GM12878 (cell line): ENCODE measurements at regions not wholly inside any gene's neighbourhood (a gene's known extent, or its start where the extent isn't known, plus 50 kb on each side); places are given as distances from the start of the nearest gene placed in this dataset.

ENCODE experiments used
- ATAC-seq: fragments of 200-7000 bp; cut with Tn5 transposase; 3 replicates; pipeline ENCODE4 v1.9.1; 2020; ENCODE audit warnings: mild to moderate bottlenecking, moderate library complexity
- BruUV-seq: library from RNA; stranded (reverse); fragments of 400-500 nt; replicated peaks from 2 replicates; lab custom pipeline; 2021; lab: Mats Ljungman, UMichigan
- CTCF ChIA-PET: fragments of 300-600 bp; sonication (Branson Sonifier 250); formaldehyde crosslinking; extraction: SDS; loops from one replicate; lab custom pipeline; 2021; ENCODE audit warnings: inconsistent platforms; lab: Yijun Ruan, JAX
- POLR2A ChIA-PET: fragments of 350-600 bp; formaldehyde crosslinking; extraction: SDS; loops from one replicate; lab custom pipeline; 2021; ENCODE audit warnings: inconsistent platforms; lab: Charles Lee
- RAD21 ChIA-PET: fragments of 300-600 bp; sonication (Branson Sonifier 250); formaldehyde crosslinking; loops from one replicate; lab custom pipeline; 2023; ENCODE audit warnings: antibody characterized with exemption; ENCODE audit not compliant: unreplicated experiment; lab: Charles Lee
- SMC1A ChIA-PET: fragments of 300-600 bp; sonication (Branson Sonifier 250); formaldehyde crosslinking; loops from one replicate; lab custom pipeline; 2023; ENCODE audit not compliant: unreplicated experiment, uncharacterized antibody; lab: Charles Lee
- DNase-seq: peaks from one replicate; pipeline ENCODE4 v3.0.0-alpha.2; 2011; ENCODE audit warnings: low read depth, low spot score
- FAIRE-seq: peaks from 3 replicates; lab custom pipeline; 2011; peaks lifted over from hg19 to GRCh38; lab: Jason Lieb, UNC
- H2AFZ ChIP-seq: 2 replicates; pipeline ENCODE4 v1.6.0; 2011; ENCODE audit warnings: low read depth, low read length, control low read depth; ENCODE audit not compliant: control insufficient read depth
- H3K27ac ChIP-seq: 2 replicates; pipeline ENCODE4 v1.5.1; 2011; ENCODE audit warnings: control low read depth; ENCODE audit not compliant: control insufficient read depth, insufficient read depth
- H3K27me3 ChIP-seq, 2 experiments: replicated peaks in 1 of 2; 2 replicates each; pipeline versions ENCODE4 v1.6.0 to v1.6.1; 2011; ENCODE audit warnings: low read length in 1 of 2; ENCODE audit not compliant: control insufficient read depth in 2 of 2, insufficient read depth in 2 of 2
- H3K36me3 ChIP-seq, 2 experiments: 2 replicates each; pipeline ENCODE4 v1.5.1; 2011; ENCODE audit warnings: low read length in 1 of 2; ENCODE audit not compliant: control insufficient read depth in 2 of 2, insufficient read depth in 2 of 2
- H3K4me1 ChIP-seq: 2 replicates; pipeline ENCODE4 v1.6.1; 2011; ENCODE audit warnings: mild to moderate bottlenecking, low read length, moderate library complexity, mixed read lengths; ENCODE audit not compliant: control insufficient read depth, insufficient read depth
- H3K4me2 ChIP-seq: 2 replicates; pipeline ENCODE4 v1.6.0; 2011; ENCODE audit warnings: control low read depth; ENCODE audit not compliant: control insufficient read depth, insufficient read depth
- H3K4me3 ChIP-seq: fragments of 200-600 bp; sonication (generic); 2 replicates; pipeline ENCODE4 v1.5.1; 2016
- H3K79me2 ChIP-seq: 2 replicates; pipeline ENCODE4 v1.6.0; 2011; ENCODE audit warnings: low read length; ENCODE audit not compliant: control insufficient read depth, insufficient read depth
- H3K9ac ChIP-seq: 2 replicates; pipeline ENCODE4 v1.8.0; 2011; ENCODE audit warnings: low read length, control low read depth, mixed read lengths; ENCODE audit not compliant: control insufficient read depth, insufficient read depth
- H3K9me3 ChIP-seq: replicated peaks from 3 replicates; pipeline ENCODE4 v1.5.1; 2011; ENCODE audit warnings: mild to moderate bottlenecking, low read length; ENCODE audit not compliant: control insufficient read depth, insufficient read depth
- H4K20me1 ChIP-seq: 2 replicates; pipeline ENCODE4 v1.6.0; 2011; ENCODE audit not compliant: control insufficient read depth, insufficient read depth
- BRCA1 ChIP-seq: IDR thresholded peaks from 2 replicates; pipeline ENCODE4 v1.6.1; 2011; ENCODE audit warnings: low read depth, low read length, improper control_type of control experiment
- CBFB ChIP-seq: IDR thresholded peaks from 2 replicates; pipeline ENCODE4 v1.6.1; 2016; ENCODE audit warnings: antibody characterized with exemption, low read depth
- CHD1 ChIP-seq: IDR thresholded peaks from 2 replicates; pipeline ENCODE4 v1.6.1; 2012; ENCODE audit warnings: low read depth, low read length, improper control_type of control experiment
- ESRRA ChIP-seq: IDR thresholded peaks from 2 replicates; pipeline ENCODE4 v1.6.1; 2012; ENCODE audit warnings: mild to moderate bottlenecking, low read length, improper control_type of control experiment
- FOXK2 ChIP-seq: fragments of 450-650 bp; IDR thresholded peaks from 2 replicates; pipeline ENCODE4 v1.6.1; 2017; ENCODE audit warnings: mild to moderate bottlenecking, moderate library complexity
- HDAC2 ChIP-seq: fragments of 200-600 bp; sonication (generic); IDR thresholded peaks from 2 replicates; pipeline ENCODE4 v1.6.1; 2017
- KAT2A ChIP-seq: conservative IDR thresholded peaks from 2 replicates; pipeline ENCODE4 v1.6.1; 2011; ENCODE audit warnings: low read depth, low read length; ENCODE audit not compliant: control insufficient read depth
- MYB ChIP-seq: fragments of 150-350 bp; IDR thresholded peaks from 2 replicates; pipeline ENCODE4 v1.6.1; 2014; ENCODE audit warnings: mild to moderate bottlenecking, low read depth, low read length, borderline replicate concordance
- NFYA ChIP-seq: IDR thresholded peaks from 2 replicates; pipeline ENCODE4 v1.6.1; 2011; ENCODE audit warnings: low read depth, mild to moderate bottlenecking, low read length, improper control_type of control experiment, borderline replicate concordance
- RBBP5 ChIP-seq: fragments of 200-600 bp; sonication (generic); conservative IDR thresholded peaks from 2 replicates; pipeline ENCODE4 v1.6.1; 2016
- RELA ChIP-seq: fragments of 450-650 bp; IDR thresholded peaks from 2 replicates; pipeline ENCODE4 v1.8.0; 2014; ENCODE audit warnings: borderline replicate concordance; ENCODE audit not compliant: partially characterized antibody
- SREBF2 ChIP-seq: IDR thresholded peaks from 2 replicates; pipeline ENCODE4 v1.6.1; 2012; ENCODE audit warnings: mild to moderate bottlenecking, low read length
- WRNIP1 ChIP-seq: IDR thresholded peaks from 2 replicates; pipeline ENCODE4 v1.6.1; 2011; ENCODE audit warnings: low read depth, low read length, improper control_type of control experiment, borderline replicate concordance
- WGBS: methylation state at CpG from one replicate; pipeline ENCODE4 v1.1.6; 2016; ENCODE audit warnings: low lambda C conversion rate; ENCODE audit not compliant: insufficient replicate concordance, insufficient coverage; ENCODE audit errors: missing lambda C conversion rate; 5-methylcytosine and 5-hydroxymethylcytosine counted together
- in situ Hi-C: fragments of 300-500 bp; cut with MboI; formaldehyde crosslinking; loops from 9 replicates; pipeline ENCODE4 v1.14.3; 2018; ENCODE audit warnings: mixed read lengths
- intact Hi-C: fragments of 100-400 bp; cut with micrococcal nuclease; formaldehyde crosslinking; loops from one replicate; pipeline ENCODE4 v1.14.2; 2022; ENCODE audit not compliant: unreplicated experiment
- TF ChIP-seq, protein P1 (sequence below): fragments of 450-650 bp; IDR thresholded peaks from 2 replicates; pipeline ENCODE4 v1.6.1; 2017; ENCODE audit warnings: mild to moderate bottlenecking, moderate library complexity
- TF ChIP-seq, protein P2 (sequence below): fragments of 450-650 bp; formaldehyde crosslinking; IDR thresholded peaks from 2 replicates; pipeline ENCODE4 v1.4.0; 2022; ENCODE audit warnings: mild to moderate bottlenecking, moderate library complexity

DNA sequence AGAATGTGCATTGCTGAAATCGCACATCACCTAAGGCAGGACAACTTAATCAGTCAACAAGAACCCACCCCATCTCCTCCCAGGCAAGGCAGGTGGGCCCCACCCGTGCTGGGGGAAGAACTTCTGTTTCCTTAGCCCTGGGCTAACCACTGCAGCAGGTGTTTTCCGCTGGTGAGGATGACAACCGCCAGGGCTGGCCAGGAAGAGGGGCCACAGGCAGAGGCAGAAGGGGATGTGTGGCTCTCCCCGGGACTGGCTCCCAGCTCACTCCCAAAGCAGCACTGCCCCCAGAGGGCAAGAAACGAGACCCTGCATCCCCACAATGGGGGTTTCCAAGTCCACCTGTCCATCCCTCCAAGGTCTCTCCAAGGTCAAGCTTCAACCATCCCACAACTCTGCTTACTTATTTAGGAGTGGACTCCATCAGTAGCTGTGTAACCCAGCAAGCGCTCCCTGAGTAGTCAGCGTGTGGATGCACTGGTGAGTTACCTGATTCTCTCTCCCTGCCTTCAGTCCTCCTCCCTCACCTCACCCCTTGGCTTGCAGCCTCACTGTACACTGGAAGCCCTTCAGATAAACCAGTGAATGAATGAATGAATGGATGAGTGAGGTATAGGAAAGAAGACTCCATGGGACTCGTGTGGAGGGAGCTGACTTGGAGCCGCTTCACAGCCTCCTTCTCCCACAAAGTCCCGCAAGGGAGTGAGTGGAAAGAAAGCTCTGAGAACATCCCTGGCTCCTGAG, 168.2 kb upstream of the CST7 start:
- H3K79me2 ChIP-seq: no peaks in the 10 kb centered on the region

More for the DNA sequence above, 168.2 kb upstream of the CST7 start:
- ChIA-PET POLR2A (no interaction called here), RAD21 (interaction anchor here (1.0 kb wide), 1 partner anchor 679 kb away, joined by 3 read pairs; no protein-coding TSS in a partner anchor)
- 46% methylated on average over 11 of the region's 11 CpGs for WGBS
- no peaks in the 10 kb centered on the region for H4K20me1 ChIP-seq
- DNase-seq: no peak
- intact Hi-C loops: no loop called here
- no peak overlapping the region for H2AFZ ChIP-seq
- H3K36me3 ChIP-seq: no peaks in the 10 kb centered on the region
- TF ChIP-seq RELA (no peak), ESRRA (no peak), WRNIP1 (no peak), SREBF2 (no peak), CBFB (no peak), RBBP5 (no peak), BRCA1 (no peak), CHD1 (no peak), HDAC2 (no peak), NFYA (no peak), KAT2A (no peak), FOXK2 (no peak), MYB (no peak)
- TF ChIP-seq, protein P1, sequence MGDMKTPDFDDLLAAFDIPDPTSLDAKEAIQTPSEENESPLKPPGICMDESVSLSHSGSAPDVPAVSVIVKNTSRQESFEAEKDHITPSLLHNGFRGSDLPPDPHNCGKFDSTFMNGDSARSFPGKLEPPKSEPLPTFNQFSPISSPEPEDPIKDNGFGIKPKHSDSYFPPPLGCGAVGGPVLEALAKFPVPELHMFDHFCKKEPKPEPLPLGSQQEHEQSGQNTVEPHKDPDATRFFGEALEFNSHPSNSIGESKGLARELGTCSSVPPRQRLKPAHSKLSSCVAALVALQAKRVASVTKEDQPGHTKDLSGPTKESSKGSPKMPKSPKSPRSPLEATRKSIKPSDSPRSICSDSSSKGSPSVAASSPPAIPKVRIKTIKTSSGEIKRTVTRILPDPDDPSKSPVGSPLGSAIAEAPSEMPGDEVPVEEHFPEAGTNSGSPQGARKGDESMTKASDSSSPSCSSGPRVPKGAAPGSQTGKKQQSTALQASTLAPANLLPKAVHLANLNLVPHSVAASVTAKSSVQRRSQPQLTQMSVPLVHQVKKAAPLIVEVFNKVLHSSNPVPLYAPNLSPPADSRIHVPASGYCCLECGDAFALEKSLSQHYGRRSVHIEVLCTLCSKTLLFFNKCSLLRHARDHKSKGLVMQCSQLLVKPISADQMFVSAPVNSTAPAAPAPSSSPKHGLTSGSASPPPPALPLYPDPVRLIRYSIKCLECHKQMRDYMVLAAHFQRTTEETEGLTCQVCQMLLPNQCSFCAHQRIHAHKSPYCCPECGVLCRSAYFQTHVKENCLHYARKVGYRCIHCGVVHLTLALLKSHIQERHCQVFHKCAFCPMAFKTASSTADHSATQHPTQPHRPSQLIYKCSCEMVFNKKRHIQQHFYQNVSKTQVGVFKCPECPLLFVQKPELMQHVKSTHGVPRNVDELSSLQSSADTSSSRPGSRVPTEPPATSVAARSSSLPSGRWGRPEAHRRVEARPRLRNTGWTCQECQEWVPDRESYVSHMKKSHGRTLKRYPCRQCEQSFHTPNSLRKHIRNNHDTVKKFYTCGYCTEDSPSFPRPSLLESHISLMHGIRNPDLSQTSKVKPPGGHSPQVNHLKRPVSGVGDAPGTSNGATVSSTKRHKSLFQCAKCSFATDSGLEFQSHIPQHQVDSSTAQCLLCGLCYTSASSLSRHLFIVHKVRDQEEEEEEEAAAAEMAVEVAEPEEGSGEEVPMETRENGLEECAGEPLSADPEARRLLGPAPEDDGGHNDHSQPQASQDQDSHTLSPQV: no peak
- TF ChIP-seq, protein P2, sequence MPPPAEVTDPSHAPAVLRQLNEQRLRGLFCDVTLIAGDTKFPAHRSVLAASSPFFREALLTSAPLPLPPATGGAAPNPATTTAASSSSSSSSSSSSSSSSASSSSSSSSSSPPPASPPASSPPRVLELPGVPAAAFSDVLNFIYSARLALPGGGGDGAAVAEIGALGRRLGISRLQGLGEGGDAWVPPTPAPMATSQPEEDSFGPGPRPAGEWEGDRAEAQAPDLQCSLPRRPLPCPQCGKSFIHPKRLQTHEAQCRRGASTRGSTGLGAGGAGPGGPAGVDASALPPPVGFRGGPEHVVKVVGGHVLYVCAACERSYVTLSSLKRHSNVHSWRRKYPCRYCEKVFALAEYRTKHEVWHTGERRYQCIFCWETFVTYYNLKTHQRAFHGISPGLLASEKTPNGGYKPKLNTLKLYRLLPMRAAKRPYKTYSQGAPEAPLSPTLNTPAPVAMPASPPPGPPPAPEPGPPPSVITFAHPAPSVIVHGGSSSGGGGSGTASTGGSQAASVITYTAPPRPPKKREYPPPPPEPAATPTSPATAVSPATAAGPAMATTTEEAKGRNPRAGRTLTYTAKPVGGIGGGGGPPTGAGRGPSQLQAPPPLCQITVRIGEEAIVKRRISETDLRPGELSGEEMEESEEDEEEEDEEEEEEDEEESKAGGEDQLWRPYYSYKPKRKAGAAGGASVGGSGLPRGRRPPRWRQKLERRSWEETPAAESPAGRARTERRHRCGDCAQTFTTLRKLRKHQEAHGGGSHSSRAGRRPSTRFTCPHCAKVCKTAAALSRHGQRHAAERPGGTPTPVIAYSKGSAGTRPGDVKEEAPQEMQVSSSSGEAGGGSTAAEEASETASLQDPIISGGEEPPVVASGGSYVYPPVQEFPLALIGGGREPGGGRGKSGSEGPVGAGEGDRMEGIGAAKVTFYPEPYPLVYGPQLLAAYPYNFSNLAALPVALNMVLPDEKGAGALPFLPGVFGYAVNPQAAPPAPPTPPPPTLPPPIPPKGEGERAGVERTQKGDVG: no peak
- TF ChIP-seq, all 136 proteins: peak for 0
- Histone ChIP-seq H3K9ac (no peak overlapping the region), H3K9me3 (no peaks in the 10 kb centered on the region; the same call in 2 of the 3 replicates), H3K4me1 (no peaks in the 10 kb centered on the region; the same call in 1 of the 2 replicates), H3K27me3 (peaks cover 0 to 2% of the 10 kb centered on the region in 2 experiments; a peak in 2 of 4 replicates), H3K4me3 (no peak overlapping the region), H3K4me2 (no peak overlapping the region), H3K27ac (no peak overlapping the region)
- in situ Hi-C loops: no loop called here
- SMC1A ChIA-PET: interaction anchor here (1.6 kb wide), 1 partner anchor 620 kb away, joined by 5 read pairs; no protein-coding TSS in a partner anchor
- no peak for FAIRE-seq
- no peak for ATAC-seq
- CTCF ChIA-PET: interaction anchor here (1.4 kb wide), 1 partner anchor 10 kb away, joined by 3 read pairs; no protein-coding TSS in a partner anchor
- no TSS peak for BruUV-seq
